HL-60 (cell line): ENCODE measurements at regions not wholly inside any gene's neighbourhood (a gene's known extent, or its start where the extent isn't known, plus 50 kb on each side); places are given as distances from the start of the nearest gene placed in this dataset.

Source experiments
- DNase-seq, 2 experiments: peaks; one replicate each; pipeline ENCODE4 v3.0.0-alpha.2; 2010 to 2020; ENCODE audit warnings: low read depth in 1 of 2, low spot score in 1 of 2
- H3K27ac ChIP-seq: fragments of 250-450 bp; sonication (Bioruptor Pico); replicated peaks from 2 replicates; pipeline ENCODE4 v1.5.1; 2020; ENCODE audit warnings: mild to moderate bottlenecking, moderate library complexity
- H3K27me3 ChIP-seq: fragments of 250-450 bp; sonication (Bioruptor Pico); 2 replicates; pipeline ENCODE4 v1.5.1; 2021; ENCODE audit warnings: mild to moderate bottlenecking, moderate library complexity; ENCODE audit not compliant: insufficient read depth, poor library complexity, severe bottlenecking
- H3K4me3 ChIP-seq: replicated peaks from 2 replicates; pipeline ENCODE4 v1.5.1; 2011; ENCODE audit warnings: mild to moderate bottlenecking, control low read depth, low read length; ENCODE audit not compliant: insufficient read depth
- GABPA ChIP-seq: IDR thresholded peaks from 2 replicates; pipeline ENCODE4 v1.6.1; 2012; ENCODE audit warnings: low read depth
- POLR2AphosphoS5 ChIP-seq: IDR thresholded peaks from 2 replicates; pipeline ENCODE4 v1.6.1; 2012; ENCODE audit warnings: low read depth
- SPI1 ChIP-seq: IDR thresholded peaks from 2 replicates; pipeline ENCODE4 v1.6.1; 2012; ENCODE audit warnings: low read depth, mild to moderate bottlenecking, borderline replicate concordance
- TF ChIP-seq, protein P1 (sequence below): IDR thresholded peaks from one replicate; pipeline ENCODE4 v1.5.1; 2011; ENCODE audit warnings: low read length, control low read depth, inconsistent platforms; ENCODE audit not compliant: insufficient read depth
- TF ChIP-seq, protein P2 (sequence below): IDR thresholded peaks from 2 replicates; pipeline ENCODE4 v1.6.1; 2012; ENCODE audit warnings: low read depth; ENCODE audit not compliant: insufficient replicate concordance

DNA sequence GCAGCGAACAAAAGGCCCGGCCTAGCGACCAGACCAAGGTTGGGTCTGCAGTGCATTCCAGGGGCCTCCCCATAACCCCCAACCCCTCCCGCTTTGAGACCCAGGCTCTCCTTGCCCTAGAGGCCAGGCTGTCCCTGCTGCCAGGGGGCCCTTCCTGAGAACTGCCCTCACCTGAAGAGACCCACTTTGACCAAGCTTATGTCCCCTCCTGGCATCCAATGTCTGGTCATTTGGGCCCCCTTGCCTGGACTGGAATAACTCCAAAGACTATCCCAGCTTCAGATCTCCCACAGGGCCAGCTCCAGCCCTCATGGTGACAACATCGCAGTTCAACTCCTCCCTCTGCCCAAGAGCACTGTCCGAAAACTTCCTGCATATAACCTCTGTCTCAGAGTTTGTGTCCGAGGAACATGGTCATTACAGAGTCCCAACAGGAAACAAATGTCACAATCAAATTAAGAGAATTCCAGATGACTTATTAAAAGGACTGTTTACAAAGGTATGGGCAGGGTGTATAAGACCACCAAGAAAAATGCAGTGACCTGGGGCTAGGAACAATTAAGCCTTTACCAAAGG is 125.0 kb downstream of the BANF2 start:
- no peaks in the 10 kb centered on the region for H3K27me3 ChIP-seq
- no peak overlapping the region for H3K27ac ChIP-seq
- DNase-seq, result no peak
- TF ChIP-seq, protein P1, sequence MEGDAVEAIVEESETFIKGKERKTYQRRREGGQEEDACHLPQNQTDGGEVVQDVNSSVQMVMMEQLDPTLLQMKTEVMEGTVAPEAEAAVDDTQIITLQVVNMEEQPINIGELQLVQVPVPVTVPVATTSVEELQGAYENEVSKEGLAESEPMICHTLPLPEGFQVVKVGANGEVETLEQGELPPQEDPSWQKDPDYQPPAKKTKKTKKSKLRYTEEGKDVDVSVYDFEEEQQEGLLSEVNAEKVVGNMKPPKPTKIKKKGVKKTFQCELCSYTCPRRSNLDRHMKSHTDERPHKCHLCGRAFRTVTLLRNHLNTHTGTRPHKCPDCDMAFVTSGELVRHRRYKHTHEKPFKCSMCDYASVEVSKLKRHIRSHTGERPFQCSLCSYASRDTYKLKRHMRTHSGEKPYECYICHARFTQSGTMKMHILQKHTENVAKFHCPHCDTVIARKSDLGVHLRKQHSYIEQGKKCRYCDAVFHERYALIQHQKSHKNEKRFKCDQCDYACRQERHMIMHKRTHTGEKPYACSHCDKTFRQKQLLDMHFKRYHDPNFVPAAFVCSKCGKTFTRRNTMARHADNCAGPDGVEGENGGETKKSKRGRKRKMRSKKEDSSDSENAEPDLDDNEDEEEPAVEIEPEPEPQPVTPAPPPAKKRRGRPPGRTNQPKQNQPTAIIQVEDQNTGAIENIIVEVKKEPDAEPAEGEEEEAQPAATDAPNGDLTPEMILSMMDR, result no peak
- no peak for TF ChIP-seq SPI1
- TF ChIP-seq, protein P2, sequence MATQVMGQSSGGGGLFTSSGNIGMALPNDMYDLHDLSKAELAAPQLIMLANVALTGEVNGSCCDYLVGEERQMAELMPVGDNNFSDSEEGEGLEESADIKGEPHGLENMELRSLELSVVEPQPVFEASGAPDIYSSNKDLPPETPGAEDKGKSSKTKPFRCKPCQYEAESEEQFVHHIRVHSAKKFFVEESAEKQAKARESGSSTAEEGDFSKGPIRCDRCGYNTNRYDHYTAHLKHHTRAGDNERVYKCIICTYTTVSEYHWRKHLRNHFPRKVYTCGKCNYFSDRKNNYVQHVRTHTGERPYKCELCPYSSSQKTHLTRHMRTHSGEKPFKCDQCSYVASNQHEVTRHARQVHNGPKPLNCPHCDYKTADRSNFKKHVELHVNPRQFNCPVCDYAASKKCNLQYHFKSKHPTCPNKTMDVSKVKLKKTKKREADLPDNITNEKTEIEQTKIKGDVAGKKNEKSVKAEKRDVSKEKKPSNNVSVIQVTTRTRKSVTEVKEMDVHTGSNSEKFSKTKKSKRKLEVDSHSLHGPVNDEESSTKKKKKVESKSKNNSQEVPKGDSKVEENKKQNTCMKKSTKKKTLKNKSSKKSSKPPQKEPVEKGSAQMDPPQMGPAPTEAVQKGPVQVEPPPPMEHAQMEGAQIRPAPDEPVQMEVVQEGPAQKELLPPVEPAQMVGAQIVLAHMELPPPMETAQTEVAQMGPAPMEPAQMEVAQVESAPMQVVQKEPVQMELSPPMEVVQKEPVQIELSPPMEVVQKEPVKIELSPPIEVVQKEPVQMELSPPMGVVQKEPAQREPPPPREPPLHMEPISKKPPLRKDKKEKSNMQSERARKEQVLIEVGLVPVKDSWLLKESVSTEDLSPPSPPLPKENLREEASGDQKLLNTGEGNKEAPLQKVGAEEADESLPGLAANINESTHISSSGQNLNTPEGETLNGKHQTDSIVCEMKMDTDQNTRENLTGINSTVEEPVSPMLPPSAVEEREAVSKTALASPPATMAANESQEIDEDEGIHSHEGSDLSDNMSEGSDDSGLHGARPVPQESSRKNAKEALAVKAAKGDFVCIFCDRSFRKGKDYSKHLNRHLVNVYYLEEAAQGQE, result no peak
- TF ChIP-seq GABPA, result no peak
- no peak for TF ChIP-seq POLR2AphosphoS5
- H3K4me3 ChIP-seq, result no peak overlapping the region

DNA sequence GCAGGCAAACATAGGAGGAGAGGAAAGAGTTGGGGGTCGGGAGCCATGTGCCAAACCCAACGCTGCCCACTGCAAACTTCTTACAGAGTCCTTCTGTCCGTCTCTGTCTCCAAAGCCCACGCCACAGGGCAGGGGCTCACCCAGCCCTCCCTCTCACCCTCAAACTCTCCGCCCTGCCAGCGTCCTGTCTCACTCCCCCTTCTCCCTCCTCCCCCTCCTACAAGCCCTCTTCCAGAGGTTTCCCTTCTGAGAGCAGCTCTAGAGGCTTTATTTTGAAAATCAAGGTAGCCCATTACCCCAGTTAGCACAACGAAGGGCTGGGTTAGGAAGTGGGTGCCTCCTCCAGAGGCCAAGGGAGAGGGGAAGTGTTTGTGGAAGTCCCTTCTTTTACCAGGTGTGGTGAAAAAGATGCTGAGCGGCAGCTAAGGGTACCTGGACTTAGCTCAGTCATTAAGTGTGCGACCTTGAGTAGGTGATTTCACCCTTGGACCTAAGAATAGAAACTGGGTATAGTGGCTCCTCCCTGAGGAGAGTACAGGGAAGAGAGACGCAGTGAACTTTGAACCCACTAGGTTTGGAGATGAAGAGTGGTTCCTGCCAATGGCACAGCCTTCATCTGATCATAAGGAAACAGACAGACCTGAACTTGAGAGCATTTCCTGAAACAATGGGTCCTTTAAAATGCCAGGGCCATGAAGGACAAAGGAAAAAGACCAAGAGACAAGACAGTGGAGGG is 123.8 kb downstream of the BANF2 start:
- no peaks in the 10 kb centered on the region for H3K27me3 ChIP-seq
- H3K27ac ChIP-seq, result no peak overlapping the region
- no peak for DNase-seq
- H3K4me3 ChIP-seq, result no peak overlapping the region
- TF ChIP-seq SPI1 (no peak), GABPA (no peak), POLR2AphosphoS5 (no peak)
- TF ChIP-seq, protein P1, result no peak
- TF ChIP-seq, protein P2, result no peak

DNA sequence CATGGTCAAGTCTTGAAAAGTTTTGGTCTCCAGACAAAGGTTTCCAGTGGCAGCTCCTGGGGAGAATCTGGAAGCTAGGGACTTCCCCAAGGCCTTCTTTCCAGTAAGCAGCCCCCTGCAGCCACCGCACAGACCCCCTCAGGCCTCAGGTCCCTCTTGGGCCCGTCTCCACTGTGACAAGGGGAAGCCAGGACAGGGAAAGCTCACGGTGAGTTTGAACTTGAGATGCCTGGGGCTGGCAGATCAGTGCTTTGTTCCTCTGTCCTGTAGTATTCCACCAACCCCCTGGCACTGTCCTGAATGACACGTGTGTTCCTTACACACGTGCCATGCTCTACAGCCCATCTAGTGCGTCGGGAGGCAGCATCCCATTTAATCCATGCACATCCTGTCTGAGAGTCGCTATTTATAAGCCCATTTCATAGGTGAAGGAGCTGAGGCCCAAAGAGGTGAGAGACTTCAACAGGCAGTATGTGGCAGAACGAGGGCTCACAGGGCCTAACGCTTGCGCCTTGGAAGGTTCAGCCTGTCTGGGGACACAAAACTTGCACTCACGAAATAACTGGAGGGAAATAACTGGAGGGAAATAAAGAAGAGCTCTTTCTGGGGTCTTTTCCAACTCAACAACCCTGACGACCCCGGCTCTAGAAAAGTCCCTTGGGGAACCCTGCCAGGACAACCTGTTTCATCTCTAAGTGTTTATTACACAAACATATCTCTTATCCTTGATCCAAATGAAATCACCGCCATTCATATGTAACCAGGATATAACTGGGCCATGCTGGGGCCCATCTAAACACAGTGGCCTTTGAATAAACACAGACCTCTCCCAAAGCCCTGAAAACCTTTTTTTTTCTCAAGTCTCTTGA is 123.0 kb downstream of the BANF2 start:
- no peaks in the 10 kb centered on the region for H3K27me3 ChIP-seq
- no peak overlapping the region for H3K4me3 ChIP-seq
- no peak for DNase-seq
- H3K27ac ChIP-seq, result no peak overlapping the region
- TF ChIP-seq, protein P2, result no peak
- TF ChIP-seq POLR2AphosphoS5 (no peak), SPI1 (no peak), GABPA (no peak)
- TF ChIP-seq, protein P1, result no peak
